Ishikawa (cell line): ENCODE measurements at regions not wholly inside any gene's neighbourhood (a gene's known extent, or its start where the extent isn't known, plus 50 kb on each side); places are given as distances from the start of the nearest gene placed in this dataset.

Source experiments
- CEBPB ChIP-seq: IDR thresholded peaks from 2 replicates; pipeline ENCODE4 v1.6.1; 2012
- CREB1 ChIP-seq: IDR thresholded peaks from 2 replicates; pipeline ENCODE4 v1.6.1; 2012; ENCODE audit warnings: low read depth
- EGR1 ChIP-seq: IDR thresholded peaks from 2 replicates; pipeline ENCODE4 v1.6.1; 2012
- FOXM1 ChIP-seq: IDR thresholded peaks from 2 replicates; pipeline ENCODE4 v1.6.1; 2012; ENCODE audit warnings: low read depth, borderline replicate concordance
- MAX ChIP-seq: IDR thresholded peaks from 2 replicates; pipeline ENCODE4 v1.6.1; 2012
- NFIC ChIP-seq: IDR thresholded peaks from 2 replicates; pipeline ENCODE4 v1.6.1; 2012
- RAD21 ChIP-seq: IDR thresholded peaks from 2 replicates; pipeline ENCODE4 v1.6.1; 2012; ENCODE audit warnings: low read depth
- YY1 ChIP-seq: IDR thresholded peaks from 2 replicates; pipeline ENCODE4 v1.6.1; 2012; ENCODE audit warnings: low read depth

GRCh38 chr22:22983816-22984215 lies 86.5 kb upstream of the GNAZ start:
- TF ChIP-seq YY1 (no peak), MAX (no peak), FOXM1 (no peak), RAD21 (no peak), CREB1 (no peak), CEBPB (no peak), NFIC (no peak), EGR1 (no peak)
